HG02763 (cell line): ENCODE measurements at regions not wholly inside any gene's neighbourhood (a gene's known extent, or its start where the extent isn't known, plus 50 kb on each side); places are given as distances from the start of the nearest gene placed in this dataset.

Experiments used
- ATAC-seq: cut with Tn5 transposase; IDR thresholded peaks from one replicate; pipeline ENCODE4 v1.9.1; 2021; ENCODE audit warnings: mild to moderate bottlenecking, moderate library complexity; ENCODE audit not compliant: unreplicated experiment

DNA sequence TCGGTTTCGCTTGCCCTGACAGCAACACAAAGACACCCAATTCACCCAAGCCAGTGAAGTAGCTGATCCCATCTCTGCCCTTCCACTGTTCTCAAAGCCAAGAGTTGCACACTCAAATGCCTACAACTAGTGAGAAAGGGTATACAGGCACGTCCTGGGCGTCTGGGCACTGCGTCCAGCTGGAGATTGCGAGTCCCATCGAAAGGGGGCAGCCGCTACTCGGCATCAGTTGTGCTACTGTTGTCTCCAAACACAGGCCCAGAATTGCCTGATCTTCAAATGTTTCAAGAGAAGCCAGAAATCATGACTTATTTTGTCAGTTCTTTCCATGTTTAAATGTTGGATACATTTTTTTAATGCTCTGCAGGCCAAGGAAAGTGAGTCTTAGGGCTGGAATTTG lies 487.8 kb downstream of the BCOR start:
- no peak for ATAC-seq

DNA sequence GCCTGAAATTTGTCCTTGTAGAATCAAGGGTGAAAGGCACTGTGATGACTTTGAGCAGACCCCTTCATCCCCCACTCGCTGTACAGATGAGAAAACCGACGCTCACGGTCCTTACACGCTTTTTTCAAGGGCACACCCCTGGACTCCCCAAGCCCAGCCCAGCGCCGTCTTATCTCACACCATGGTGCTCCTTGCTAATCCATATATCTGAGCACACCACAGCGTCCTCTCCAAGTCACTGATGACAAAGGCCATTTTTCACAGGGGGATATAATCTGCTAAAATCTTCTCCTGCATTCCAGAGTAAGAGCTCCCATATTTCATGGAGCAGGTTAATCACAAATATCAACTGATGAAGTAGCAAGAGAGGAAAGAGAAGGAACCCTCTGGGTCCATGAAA lies 486.3 kb downstream of the BCOR start:
- no peak for ATAC-seq

DNA sequence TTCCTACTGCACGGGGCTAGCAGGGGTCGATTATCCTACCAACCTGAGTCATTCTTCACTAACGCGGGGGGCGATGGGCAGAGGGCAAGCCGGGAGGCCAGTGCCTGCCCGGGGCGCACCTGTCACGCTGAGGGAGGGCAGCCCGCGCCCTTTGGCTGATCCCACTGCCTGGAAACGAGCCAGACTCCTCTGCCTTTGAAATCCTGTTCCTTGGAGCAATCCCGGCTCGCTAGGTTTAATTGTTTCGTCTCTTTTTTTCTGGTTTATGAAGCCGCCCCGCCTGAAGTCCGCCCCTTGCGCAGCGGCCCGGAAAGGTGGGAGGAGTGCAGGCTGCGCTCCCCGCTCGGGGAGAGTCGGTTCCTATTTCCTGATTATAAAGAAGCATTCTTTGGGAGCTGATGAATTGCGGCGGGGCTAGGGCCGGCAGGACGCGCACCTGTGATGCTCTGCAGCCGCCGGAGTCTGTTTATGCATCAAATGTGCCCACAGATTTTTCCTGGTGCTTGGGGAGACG lies 484.2 kb downstream of the BCOR start:
- no peak for ATAC-seq

GRCh38 chrX:39613997-39614679 lies 483.6 kb downstream of the BCOR start:
- ATAC-seq, result no peak

GRCh38 chrX:39614680-39614998 lies 483.1 kb downstream of the BCOR start:
- no peak for ATAC-seq

DNA sequence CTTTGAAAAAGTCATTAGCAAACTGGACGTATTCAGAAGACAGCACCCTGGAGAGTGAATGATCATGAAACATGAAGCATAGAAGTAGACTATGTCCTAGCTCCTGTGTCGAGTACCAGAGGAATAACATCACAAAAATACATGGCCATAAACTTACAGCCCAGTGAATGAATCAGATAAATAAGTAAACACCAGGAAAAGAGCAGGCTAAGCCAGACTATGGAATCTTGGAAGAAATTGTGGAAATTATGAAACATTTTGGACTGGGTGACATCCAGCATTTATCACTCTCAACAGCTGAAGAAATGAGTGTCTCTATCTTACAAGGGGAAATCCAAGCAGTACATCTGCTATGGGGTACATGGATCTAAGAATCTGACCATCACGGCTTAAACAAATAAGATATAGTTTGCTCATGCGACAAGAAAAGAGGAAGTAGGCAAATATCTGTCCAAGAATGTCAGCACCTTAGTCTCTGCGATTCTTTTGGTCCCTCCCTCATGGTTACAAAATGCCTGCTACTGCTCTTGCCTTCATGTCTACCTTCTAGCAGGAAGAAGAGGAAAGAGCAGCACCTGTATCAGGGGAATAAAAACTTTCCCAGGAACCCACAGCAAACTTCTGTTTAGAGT lies 481.5 kb downstream of the BCOR start:
- ATAC-seq, result no peak

GRCh38 chrX:39616731-39617130 lies 481.0 kb downstream of the BCOR start:
- ATAC-seq, result no peak

DNA sequence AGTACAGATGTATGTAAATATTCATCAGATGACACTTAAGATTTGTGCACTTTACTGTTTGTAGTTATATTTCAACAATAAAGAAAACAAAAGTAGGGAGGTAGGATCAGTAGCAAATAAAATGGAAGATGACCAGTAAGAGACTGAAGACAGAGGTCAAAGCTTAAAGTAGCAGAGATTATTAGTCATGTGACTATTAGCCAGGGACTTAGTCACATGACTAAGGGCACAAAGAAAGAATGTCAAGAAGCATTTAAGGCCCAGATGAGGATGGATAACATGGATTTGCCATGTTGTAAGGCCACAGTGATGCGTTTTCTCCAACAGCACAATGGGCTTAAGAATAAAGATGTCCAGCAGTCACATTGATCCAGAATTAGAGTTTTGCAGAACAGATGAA lies 479.6 kb downstream of the BCOR start:
- ATAC-seq, result no peak

- no peak for ATAC-seq
Measured at GRCh38 chrX:39619182-39620009, 478.4 kb downstream of the BCOR start.

GRCh38 chrX:39624166-39624565 lies 473.6 kb downstream of the BCOR start:
- no peak for ATAC-seq

DNA sequence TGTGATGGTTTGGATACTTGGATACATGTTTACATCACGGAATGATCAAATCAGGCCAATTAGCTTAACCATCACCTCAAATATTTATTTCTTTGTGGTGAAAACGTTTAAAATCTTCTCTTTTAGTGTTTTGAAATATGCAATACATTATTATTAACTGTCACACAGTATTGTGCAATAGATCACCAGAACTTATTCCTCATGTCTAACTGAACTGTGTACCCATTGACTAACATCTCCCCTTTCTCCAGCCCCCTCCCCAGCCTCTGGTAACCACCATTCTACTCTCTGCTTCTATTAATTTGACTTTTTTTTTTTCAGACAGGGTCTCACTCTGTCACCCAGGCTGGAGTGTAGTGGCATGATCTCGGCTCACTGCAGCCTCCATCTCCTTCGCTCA lies 471.9 kb downstream of the BCOR start:
- no peak for ATAC-seq

DNA sequence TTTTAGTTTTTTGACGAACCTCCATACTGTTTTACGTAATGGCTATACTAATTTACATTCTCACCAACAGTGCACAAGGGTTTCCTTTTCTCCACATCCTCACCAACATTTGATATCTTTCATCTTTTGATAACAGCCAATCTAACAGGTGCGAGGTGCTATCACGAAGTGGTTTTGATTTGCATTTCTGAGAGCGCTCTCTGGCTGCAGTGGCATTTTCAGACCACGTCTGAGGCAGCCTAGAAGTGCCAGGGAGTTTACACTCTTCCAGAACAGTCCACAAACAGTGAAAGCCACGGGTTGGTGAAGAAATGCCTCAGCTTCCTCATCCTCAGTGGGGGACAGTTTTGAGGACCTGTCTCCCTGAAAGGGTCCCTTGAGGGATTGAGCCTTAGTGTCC lies 471.0 kb downstream of the BCOR start:
- no peak for ATAC-seq

- no peak for ATAC-seq
Measured at GRCh38 chrX:39627257-39627656, 470.5 kb downstream of the BCOR start.

DNA sequence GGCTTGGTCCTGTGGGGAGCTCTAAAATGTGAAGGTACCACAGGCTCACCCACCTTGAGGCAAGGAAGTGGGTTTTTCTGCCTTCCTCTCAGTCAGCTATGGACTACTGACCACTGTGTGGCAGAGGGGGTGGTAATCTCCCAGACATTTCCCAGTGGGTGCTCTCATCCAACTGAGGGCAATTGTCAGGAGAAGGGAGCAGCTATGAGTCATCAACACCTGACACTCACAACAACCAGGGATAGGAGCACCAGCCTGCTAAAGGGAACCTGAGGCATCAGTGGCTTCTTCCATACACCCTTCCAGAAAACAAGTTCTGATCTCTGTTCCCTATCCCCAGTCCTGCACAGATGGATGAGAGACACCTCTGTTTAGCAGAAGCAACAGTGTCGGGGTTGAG lies 468.8 kb downstream of the BCOR start:
- ATAC-seq, result no peak

- no peak for ATAC-seq
Measured at GRCh38 chrX:39630344-39630743, 467.4 kb downstream of the BCOR start.

- no peak for ATAC-seq
Measured at GRCh38 chrX:39631276-39632229, 466.2 kb downstream of the BCOR start.

DNA sequence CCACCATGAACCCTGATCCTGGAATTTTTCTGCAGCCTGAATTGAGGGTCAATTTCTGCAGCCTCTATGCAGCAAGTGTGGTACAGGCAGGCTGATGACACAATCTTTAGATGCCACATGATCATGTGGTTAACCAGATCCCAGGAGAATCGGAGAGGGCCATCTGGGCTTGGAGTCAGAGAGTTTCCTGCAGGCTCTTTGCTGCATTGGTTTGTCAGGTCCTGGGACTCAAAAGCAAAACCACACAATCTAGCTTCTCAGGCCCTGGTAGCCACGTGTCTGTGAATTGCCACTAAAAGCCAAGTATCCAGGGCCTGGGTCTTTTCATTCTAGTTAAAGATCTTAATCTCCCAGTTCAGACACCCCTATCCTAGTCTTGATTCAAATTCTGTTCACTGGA lies 464.5 kb downstream of the BCOR start:
- ATAC-seq, result no peak

DNA sequence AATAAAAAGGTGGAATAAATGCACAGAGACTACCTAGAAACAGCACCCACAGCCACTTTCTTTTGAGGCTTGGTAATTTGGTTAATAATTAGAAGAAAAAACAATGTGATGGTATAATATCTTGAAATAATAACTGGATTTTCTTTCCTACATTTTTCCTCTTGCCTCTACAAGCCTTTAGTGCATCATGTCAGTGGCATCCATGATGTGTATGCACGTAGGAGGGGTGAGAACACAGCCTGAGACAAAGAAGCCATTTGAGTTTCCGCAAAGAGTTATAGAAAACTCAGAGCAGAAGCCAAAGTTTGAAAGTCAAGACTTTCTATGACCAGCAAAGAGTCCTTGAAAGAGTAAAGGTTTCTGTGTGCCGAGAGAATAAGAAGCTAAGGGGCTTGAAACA lies 461.3 kb downstream of the BCOR start:
- no peak for ATAC-seq

GRCh38 chrX:39638526-39638925 lies 459.2 kb downstream of the BCOR start:
- no peak for ATAC-seq

GRCh38 chrX:39639871-39640270 lies 457.9 kb downstream of the BCOR start:
- no peak for ATAC-seq

- ATAC-seq, result no peak
Measured at GRCh38 chrX:39640866-39641265, 456.9 kb downstream of the BCOR start.
